ENCODE measurements at regions not wholly inside any gene's neighbourhood (a gene's known extent, or its start where the extent isn't known, plus 50 kb on each side); places are given as distances from the start of the nearest gene placed in this dataset.

- no peak for DNase-seq
- no peak for TF ChIP-seq EZH2 (IDR thresholded peaks at IDR 0.05; ENCODE audit: low read depth)
- no peak for TF ChIP-seq CTCF (conservative IDR thresholded peaks at IDR 0.05)
- H3K4me1 ChIP-seq (replicated peaks; ENCODE audit: insufficient read depth) = no peaks in the 10 kb centered on the region
- H3K4me3 ChIP-seq = no peak overlapping the region
- no peaks in the 10 kb centered on the region for H3K36me3 ChIP-seq (ENCODE audit: low read depth)
- CTCF ChIA-PET = no interaction called here
- H3K9me2 ChIP-seq (ENCODE audit: insufficient read depth) = no peaks in the 10 kb centered on the region
- BruUV-seq (replicated peaks) = no TSS peak
- POLR2A ChIA-PET (ENCODE audit: unreplicated experiment) = no interaction called here
- intact Hi-C loops (cut with micrococcal nuclease; ENCODE audit: unreplicated experiment) = no loop called here
- no peaks in the 10 kb centered on the region for H3F3A ChIP-seq (ENCODE audit: insufficient read depth, low read depth)
- H3K9me3 ChIP-seq (ENCODE audit: insufficient read depth, low read depth) = no peaks in the 10 kb centered on the region
- peaks cover 4% of the 10 kb centered on the region for H3K27me3 ChIP-seq (ENCODE audit: insufficient read depth, low read depth)
- H3K27ac ChIP-seq = no peak overlapping the region
- no peak overlapping the region for H2AFZ ChIP-seq
- no peaks in the 10 kb centered on the region for H3K79me2 ChIP-seq (ENCODE audit: low read depth)
- no peaks in the 10 kb centered on the region for H4K20me1 ChIP-seq (ENCODE audit: insufficient read depth)
- no peak overlapping the region for H3K4me2 ChIP-seq
These were observed 1557.4 kb downstream of the CDH8 start for GRCh38 chr16:60478810-60479209.

- no peaks in the 10 kb centered on the region for H3K4me1 ChIP-seq (replicated peaks; ENCODE audit: insufficient read depth)
- DNase-seq = no peak
- no peaks in the 10 kb centered on the region for H3K79me2 ChIP-seq (ENCODE audit: low read depth)
- no peaks in the 10 kb centered on the region for H3K36me3 ChIP-seq (ENCODE audit: low read depth)
- ChIA-PET CTCF (no interaction called here), POLR2A (ENCODE audit: unreplicated experiment) (no interaction called here)
- H3F3A ChIP-seq (ENCODE audit: insufficient read depth, low read depth) = no peaks in the 10 kb centered on the region
- H3K27me3 ChIP-seq (ENCODE audit: insufficient read depth, low read depth) = no peaks in the 10 kb centered on the region
- H2AFZ ChIP-seq = no peak overlapping the region
- no peak overlapping the region for H3K4me3 ChIP-seq
- no peak overlapping the region for H3K4me2 ChIP-seq
- TF ChIP-seq CTCF (conservative IDR thresholded peaks at IDR 0.05) (no peak), EZH2 (IDR thresholded peaks at IDR 0.05; ENCODE audit: low read depth) (no peak)
- no peaks in the 10 kb centered on the region; the same call in 1 of the 2 replicates for H3K9me2 ChIP-seq (ENCODE audit: insufficient read depth)
- intact Hi-C loops (cut with micrococcal nuclease; ENCODE audit: unreplicated experiment) = no loop called here
- BruUV-seq (replicated peaks) = no TSS peak
- H3K27ac ChIP-seq = no peak overlapping the region
- H3K9me3 ChIP-seq (ENCODE audit: insufficient read depth, low read depth) = no peaks in the 10 kb centered on the region
- no peaks in the 10 kb centered on the region for H4K20me1 ChIP-seq (ENCODE audit: insufficient read depth)
These were observed 1572.3 kb downstream of the CDH8 start for GRCh38 chr16:60463986-60464385.

GRCh38 chr16:60459463-60459862 lies 1576.8 kb downstream of the CDH8 start:
- ChIA-PET CTCF (no interaction called here), POLR2A (ENCODE audit: unreplicated experiment) (no interaction called here)
- BruUV-seq (replicated peaks) = no TSS peak
- Histone ChIP-seq H3F3A (ENCODE audit: insufficient read depth, low read depth) (no peaks in the 10 kb centered on the region), H3K79me2 (ENCODE audit: low read depth) (no peaks in the 10 kb centered on the region), H3K27me3 (ENCODE audit: insufficient read depth, low read depth) (no peaks in the 10 kb centered on the region), H3K9me3 (ENCODE audit: insufficient read depth, low read depth) (no peaks in the 10 kb centered on the region), H3K36me3 (ENCODE audit: low read depth) (no peaks in the 10 kb centered on the region), H4K20me1 (ENCODE audit: insufficient read depth) (no peaks in the 10 kb centered on the region; the same call in 1 of the 2 replicates), H3K9me2 (ENCODE audit: insufficient read depth) (no peaks in the 10 kb centered on the region; the same call in 1 of the 2 replicates), H3K4me3 (no peak overlapping the region), H2AFZ (no peak overlapping the region), H3K4me2 (no peak overlapping the region), H3K27ac (no peak overlapping the region), H3K4me1 (replicated peaks; ENCODE audit: insufficient read depth) (no peaks in the 10 kb centered on the region)
- no peak for DNase-seq
- no peak for TF ChIP-seq CTCF (conservative IDR thresholded peaks at IDR 0.05)
- TF ChIP-seq EZH2 (IDR thresholded peaks at IDR 0.05; ENCODE audit: low read depth) = no peak
- intact Hi-C loops (cut with micrococcal nuclease; ENCODE audit: unreplicated experiment) = no loop called here

Data from PC-9 (cell line).